ENCODE measurements at regions not wholly inside any gene's neighbourhood (a gene's known extent, or its start where the extent isn't known, plus 50 kb on each side); places are given as distances from the start of the nearest gene placed in this dataset.

- CTCF ChIA-PET: no interaction called here
- ATAC-seq (peak; percentile 61), DNase-seq (ENCODE audit: low spot score) (peak; percentile 9)
- Mint-ChIP-seq H3K27me3 (ENCODE audit: low read depth) (no peaks in the 10 kb centered on the region), H3K27ac (no peak overlapping the region), H3K4me3 (no peak overlapping the region), H3K36me3 (no peaks in the 10 kb centered on the region), H3K4me1 (peaks cover 9% of the 10 kb centered on the region), H3K9me3 (peaks cover 15% of the 10 kb centered on the region)
- TF ChIP-seq MXD4 (CRISPR knock-in tag; IDR thresholded peaks at IDR 0.05; ENCODE audit: borderline replicate concordance): no peak
- POLR2A ChIA-PET: no interaction called here
Measured at GRCh38 chr3:147015334-147015733, 391.0 kb downstream of the ZIC4 start.

- TF ChIP-seq ATF3 (CRISPR knock-in tag; conservative IDR thresholded peaks at IDR 0.05) (no peak), JAZF1 (CRISPR knock-in tag; IDR thresholded peaks at IDR 0.05) (no peak), E2F5 (CRISPR knock-in tag; IDR thresholded peaks at IDR 0.05) (no peak), SMAD3 (CRISPR knock-in tag; IDR thresholded peaks at IDR 0.05; ENCODE audit: borderline replicate concordance) (no peak), MXD4 (CRISPR knock-in tag; IDR thresholded peaks at IDR 0.05; ENCODE audit: borderline replicate concordance) (no peak), ZNF281 (CRISPR knock-in tag; IDR thresholded peaks at IDR 0.05) (no peak), ZNF138 (CRISPR knock-in tag; conservative IDR thresholded peaks at IDR 0.05) (no peak), GTF2I (CRISPR knock-in tag; conservative IDR thresholded peaks at IDR 0.05) (no peak), SP1 (CRISPR knock-in tag; conservative IDR thresholded peaks at IDR 0.05) (no peak), ZNF423 (CRISPR knock-in tag; IDR thresholded peaks at IDR 0.05) (no peak), USF1 (CRISPR knock-in tag; IDR thresholded peaks at IDR 0.05) (no peak), TEAD1 (CRISPR knock-in tag; IDR thresholded peaks at IDR 0.05) (no peak), ZNF121 (CRISPR knock-in tag; IDR thresholded peaks at IDR 0.05) (no peak), ZNF232 (CRISPR knock-in tag; IDR thresholded peaks at IDR 0.05) (no peak), ARID4B (CRISPR knock-in tag; IDR thresholded peaks at IDR 0.05; ENCODE audit: borderline replicate concordance) (no peak), OVOL2 (CRISPR knock-in tag; IDR thresholded peaks at IDR 0.05; ENCODE audit: borderline replicate concordance) (no peak), FOXP1 (CRISPR knock-in tag; IDR thresholded peaks at IDR 0.05; ENCODE audit: borderline replicate concordance) (no peak), ZNF263 (CRISPR knock-in tag; IDR thresholded peaks at IDR 0.05; ENCODE audit: low read depth) (no peak), IRF2 (CRISPR knock-in tag; IDR thresholded peaks at IDR 0.05; ENCODE audit: borderline replicate concordance, low read depth) (no peak)
- DNase-seq (ENCODE audit: low spot score): no peak
- H3K36me3 Mint-ChIP-seq: no peaks in the 10 kb centered on the region
- ChIA-PET POLR2A (no interaction called here), CTCF (no interaction called here)
- H3K27ac Mint-ChIP-seq: peak overlapping the region; percentile 21; the same call in 1 of the 2 replicates
- 0 out of 2 replicates have a peak, but pooled peaks cover 3% of the 10 kb centered on the region for H3K9me3 Mint-ChIP-seq
- H3K4me1 Mint-ChIP-seq: no peaks in the 10 kb centered on the region
- H3K4me3 Mint-ChIP-seq: no peak overlapping the region
- ATAC-seq: no peak; the same call in none of the 2 replicates
- H3K27me3 Mint-ChIP-seq (ENCODE audit: low read depth): no peaks in the 10 kb centered on the region
Measured at GRCh38 chr3:147008886-147009285, 397.5 kb downstream of the ZIC4 start.

All from WTC11 (cell line).